ENCODE measurements at regions not wholly inside any gene's neighbourhood (a gene's known extent, or its start where the extent isn't known, plus 50 kb on each side); places are given as distances from the start of the nearest gene placed in this dataset.
"Not testable (repeated sequence)": the region's sequence is repeated elsewhere in the genome, so short reads cannot be mapped to it uniquely, and the experiment has no call there.

GRCh38 chr2:190584980-190585661, 50.6 kb upstream of the NEMP2 start:
- H3K27ac ChIP-seq (ENCODE audit: low read length): no peak overlapping the region
- no peak overlapping the region for H3K4me3 ChIP-seq (ENCODE audit: low read length)
- H3K4me1 ChIP-seq (ENCODE audit: control insufficient read depth, insufficient read depth, low read length): peaks cover 12% of the 10 kb centered on the region
- no peaks in the 10 kb centered on the region for H3K36me3 ChIP-seq (ENCODE audit: control insufficient read depth, insufficient read depth, low read length)
- DNase-seq: peak; percentile 20
- no peaks in the 10 kb centered on the region for H3K27me3 ChIP-seq (ENCODE audit: control insufficient read depth, insufficient read depth, low read length)
- H3K9me3 ChIP-seq (replicated peaks; ENCODE audit: control insufficient read depth, low read depth, low read length): no peaks in the 10 kb centered on the region
- no CpG with 5 or more reads among the region's 2 CpGs for WGBS (ENCODE audit: insufficient coverage)

GRCh38 chr2:190587106-190587505, 52.6 kb upstream of the NEMP2 start:
- 72% methylated on average over 2 of the region's 4 CpGs for WGBS (ENCODE audit: insufficient coverage)
- Histone ChIP-seq H3K9me3 (replicated peaks; ENCODE audit: control insufficient read depth, low read depth, low read length) (no peaks in the 10 kb centered on the region), H3K27me3 (ENCODE audit: control insufficient read depth, insufficient read depth, low read length) (no peaks in the 10 kb centered on the region), H3K27ac (ENCODE audit: low read length) (no peak overlapping the region), H3K36me3 (ENCODE audit: control insufficient read depth, insufficient read depth, low read length) (no peaks in the 10 kb centered on the region), H3K4me3 (ENCODE audit: low read length) (no peak overlapping the region), H3K4me1 (ENCODE audit: control insufficient read depth, insufficient read depth, low read length) (peaks cover 12% of the 10 kb centered on the region)
- no peak for DNase-seq

GRCh38 chr2:190589008-190589407, 54.5 kb upstream of the NEMP2 start:
- no peak overlapping the region for H3K4me3 ChIP-seq (ENCODE audit: low read length)
- H3K27me3 ChIP-seq (ENCODE audit: control insufficient read depth, insufficient read depth, low read length): no peaks in the 10 kb centered on the region
- no peaks in the 10 kb centered on the region for H3K36me3 ChIP-seq (ENCODE audit: control insufficient read depth, insufficient read depth, low read length)
- H3K27ac ChIP-seq (ENCODE audit: low read length): no peak overlapping the region
- no peak for DNase-seq
- no CpG with 5 or more reads among the region's 1 CpG for WGBS (ENCODE audit: insufficient coverage)
- no peaks in the 10 kb centered on the region for H3K9me3 ChIP-seq (replicated peaks; ENCODE audit: control insufficient read depth, low read depth, low read length)
- peaks cover 2% of the 10 kb centered on the region for H3K4me1 ChIP-seq (ENCODE audit: control insufficient read depth, insufficient read depth, low read length)

- no peak for DNase-seq
- H3K27me3 ChIP-seq (ENCODE audit: control insufficient read depth, insufficient read depth, low read length): no peaks in the 10 kb centered on the region
- H3K9me3 ChIP-seq (replicated peaks; ENCODE audit: control insufficient read depth, low read depth, low read length): no peaks in the 10 kb centered on the region
- WGBS (ENCODE audit: insufficient coverage): no CpG with 5 or more reads among the region's 3 CpGs
- H3K36me3 ChIP-seq (ENCODE audit: control insufficient read depth, insufficient read depth, low read length): no peaks in the 10 kb centered on the region
- H3K27ac ChIP-seq (ENCODE audit: low read length): no peak overlapping the region
- no peak overlapping the region for H3K4me3 ChIP-seq (ENCODE audit: low read length)
- H3K4me1 ChIP-seq (ENCODE audit: control insufficient read depth, insufficient read depth, low read length): no peaks in the 10 kb centered on the region
Observed at GRCh38 chr2:190591437-190591836, 56.9 kb upstream of the NEMP2 start.

- H3K27me3 ChIP-seq (ENCODE audit: control insufficient read depth, insufficient read depth, low read length): no peaks in the 10 kb centered on the region
- H3K4me1 ChIP-seq (ENCODE audit: control insufficient read depth, insufficient read depth, low read length): peaks cover 3% of the 10 kb centered on the region
- no peak overlapping the region for H3K27ac ChIP-seq (ENCODE audit: low read length)
- no peaks in the 10 kb centered on the region for H3K36me3 ChIP-seq (ENCODE audit: control insufficient read depth, insufficient read depth, low read length)
- DNase-seq: no peak
- H3K9me3 ChIP-seq (replicated peaks; ENCODE audit: control insufficient read depth, low read depth, low read length): no peaks in the 10 kb centered on the region
- WGBS (ENCODE audit: insufficient coverage): no CpG with 5 or more reads among the region's 3 CpGs
- H3K4me3 ChIP-seq (ENCODE audit: low read length): no peak overlapping the region
Observed at GRCh38 chr2:190592831-190593230, 56.1 kb upstream of the NAB1 start.

GRCh38 chr2:190595879-190596278, 53.0 kb upstream of the NAB1 start:
- H3K4me1 ChIP-seq (ENCODE audit: control insufficient read depth, insufficient read depth, low read length); H3K27me3 ChIP-seq (ENCODE audit: control insufficient read depth, insufficient read depth, low read length); H3K36me3 ChIP-seq (ENCODE audit: control insufficient read depth, insufficient read depth, low read length); H3K4me3 ChIP-seq (ENCODE audit: low read length); H3K27ac ChIP-seq (ENCODE audit: low read length); DNase-seq; H3K9me3 ChIP-seq (replicated peaks; ENCODE audit: control insufficient read depth, low read depth, low read length): not testable (repeated sequence)
- WGBS (ENCODE audit: insufficient coverage): no CpG with 5 or more reads among the region's 1 CpG

- DNase-seq: peak; percentile 19
- no peak overlapping the region for H3K27ac ChIP-seq (ENCODE audit: low read length)
- no peak overlapping the region for H3K4me3 ChIP-seq (ENCODE audit: low read length)
- H3K4me1 ChIP-seq (ENCODE audit: control insufficient read depth, insufficient read depth, low read length): peaks cover 3% of the 10 kb centered on the region
- H3K36me3 ChIP-seq (ENCODE audit: control insufficient read depth, insufficient read depth, low read length): no peaks in the 10 kb centered on the region
- no peaks in the 10 kb centered on the region for H3K9me3 ChIP-seq (replicated peaks; ENCODE audit: control insufficient read depth, low read depth, low read length)
- WGBS (ENCODE audit: insufficient coverage): no CpG with 5 or more reads among the region's 4 CpGs
- H3K27me3 ChIP-seq (ENCODE audit: control insufficient read depth, insufficient read depth, low read length): no peaks in the 10 kb centered on the region
Observed at GRCh38 chr2:190596993-190597392, 51.9 kb upstream of the NAB1 start.

GRCh38 chr2:190598621-190599020, 50.3 kb upstream of the NAB1 start:
- Histone ChIP-seq H3K36me3 (ENCODE audit: control insufficient read depth, insufficient read depth, low read length) (no peaks in the 10 kb centered on the region), H3K4me1 (ENCODE audit: control insufficient read depth, insufficient read depth, low read length) (peaks cover 3% of the 10 kb centered on the region), H3K27me3 (ENCODE audit: control insufficient read depth, insufficient read depth, low read length) (no peaks in the 10 kb centered on the region), H3K27ac (ENCODE audit: low read length) (no peak overlapping the region), H3K9me3 (replicated peaks; ENCODE audit: control insufficient read depth, low read depth, low read length) (no peaks in the 10 kb centered on the region), H3K4me3 (ENCODE audit: low read length) (no peak overlapping the region)
- no peak for DNase-seq
- WGBS (ENCODE audit: insufficient coverage): no CpG with 5 or more reads among the region's 2 CpGs

- no CpG with 5 or more reads among the region's 1 CpG for WGBS (ENCODE audit: insufficient coverage)
- H3K27ac ChIP-seq (ENCODE audit: low read length): no peak overlapping the region
Observed at GRCh38 chr2:190599073-190599472, 49.8 kb upstream of the NAB1 start.

More at GRCh38 chr2:190599073-190599472, 49.8 kb upstream of the NAB1 start:
- DNase-seq: no peak
- no peaks in the 10 kb centered on the region for H3K36me3 ChIP-seq (ENCODE audit: control insufficient read depth, insufficient read depth, low read length)
- no peak overlapping the region for H3K4me3 ChIP-seq (ENCODE audit: low read length)
- H3K27me3 ChIP-seq (ENCODE audit: control insufficient read depth, insufficient read depth, low read length): no peaks in the 10 kb centered on the region
- no peaks in the 10 kb centered on the region for H3K9me3 ChIP-seq (replicated peaks; ENCODE audit: control insufficient read depth, low read depth, low read length)
- H3K4me1 ChIP-seq (ENCODE audit: control insufficient read depth, insufficient read depth, low read length): peaks cover 3% of the 10 kb centered on the region
